ENCODE measurements at regions not wholly inside any gene's neighbourhood (a gene's known extent, or its start where the extent isn't known, plus 50 kb on each side); places are given as distances from the start of the nearest gene placed in this dataset.

DNA sequence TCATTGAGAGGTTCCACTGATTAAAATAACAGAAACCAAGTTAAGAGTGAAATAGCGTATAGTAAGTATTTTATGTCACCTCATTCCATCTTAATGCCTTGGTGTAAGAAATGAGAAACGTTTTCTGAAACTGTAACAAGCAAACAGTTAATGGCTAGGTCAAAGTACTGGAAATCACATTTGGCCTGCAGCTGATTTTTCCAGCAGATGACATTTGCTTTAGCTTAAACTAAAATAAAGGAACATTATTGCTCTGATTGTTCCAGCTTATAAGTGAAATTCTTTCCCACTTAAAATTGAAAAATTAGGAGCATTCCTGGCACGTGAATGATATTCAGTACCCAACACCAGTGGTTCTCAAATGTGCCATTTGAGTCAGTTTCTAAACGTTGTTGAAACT, 213.6 kb upstream of the DPP6 start:
- no peak for TF ChIP-seq CTCF (IDR thresholded peaks at IDR 0.05)
- TF ChIP-seq POLR2A (IDR thresholded peaks at IDR 0.05), result no peak
